ENCODE measurements at regions not wholly inside any gene's neighbourhood (a gene's known extent, or its start where the extent isn't known, plus 50 kb on each side); places are given as distances from the start of the nearest gene placed in this dataset.
"Not testable (repeated sequence)": the region's sequence is repeated elsewhere in the genome, so short reads cannot be mapped to it uniquely, and the experiment has no call there.

- no peaks in the 10 kb centered on the region for H3K9me2 ChIP-seq (ENCODE audit: insufficient read depth)
- no peaks in the 10 kb centered on the region for H3K36me3 Mint-ChIP-seq (ENCODE audit: low read depth)
- no peak for DNase-seq (ENCODE audit: low spot score)
- no peak overlapping the region for H3K4me3 Mint-ChIP-seq
- no peak for ATAC-seq
- H4K20me1 ChIP-seq (replicated peaks; ENCODE audit: insufficient read depth), result no peaks in the 10 kb centered on the region
- no peaks in the 10 kb centered on the region for H3F3A ChIP-seq (replicated peaks; ENCODE audit: low read depth)
- peaks cover 7% of the 10 kb centered on the region; the same call in 2 of the 3 replicates for H3K4me1 Mint-ChIP-seq
- no peaks in the 10 kb centered on the region for H3K27me3 Mint-ChIP-seq (ENCODE audit: insufficient read depth, low read depth, poor library complexity)
- H3K9me3 Mint-ChIP-seq, result no peaks in the 10 kb centered on the region; the same call in 2 of the 3 replicates
- no peaks in the 10 kb centered on the region for H3K36me3 ChIP-seq (ENCODE audit: insufficient read depth)
- H3K79me2 ChIP-seq (replicated peaks; ENCODE audit: insufficient read depth), result no peaks in the 10 kb centered on the region
- H3K27me3 ChIP-seq (ENCODE audit: insufficient read depth), result no peaks in the 10 kb centered on the region
- H3K4me3 ChIP-seq, result no peak overlapping the region
- no peak for TF ChIP-seq POLR2AphosphoS5 (IDR thresholded peaks at IDR 0.05; ENCODE audit: low read depth)
- no peak for TF ChIP-seq REST (IDR thresholded peaks at IDR 0.05; ENCODE audit: unreplicated experiment)
- H3K27ac ChIP-seq (ENCODE audit: low read depth), result no peak overlapping the region
- H3K4me1 ChIP-seq (ENCODE audit: insufficient read depth), result no peaks in the 10 kb centered on the region
- H2AFZ ChIP-seq, result no peak overlapping the region
- H3K27ac Mint-ChIP-seq, result no peak overlapping the region
- no peak overlapping the region for H3K4me2 ChIP-seq
Observed at GRCh38 chr7:125424721-125425120, 495.1 kb upstream of the POT1 start.

- H3F3A ChIP-seq (replicated peaks; ENCODE audit: low read depth), result no peaks in the 10 kb centered on the region
- no peak overlapping the region for H3K4me3 ChIP-seq
- ATAC-seq, result no peak
- H3K36me3 ChIP-seq (ENCODE audit: insufficient read depth), result no peaks in the 10 kb centered on the region
- H3K9me2 ChIP-seq (ENCODE audit: insufficient read depth), result no peaks in the 10 kb centered on the region
- H3K9me3 Mint-ChIP-seq, result no peaks in the 10 kb centered on the region; the same call in 2 of the 3 replicates
- H4K20me1 ChIP-seq (replicated peaks; ENCODE audit: insufficient read depth), result no peaks in the 10 kb centered on the region
- no peak overlapping the region for H2AFZ ChIP-seq
- peaks cover 7% of the 10 kb centered on the region; the same call in 2 of the 3 replicates for H3K4me1 Mint-ChIP-seq
- H3K27ac ChIP-seq (ENCODE audit: low read depth), result no peak overlapping the region
- H3K4me1 ChIP-seq (ENCODE audit: insufficient read depth), result no peaks in the 10 kb centered on the region
- no peak for DNase-seq (ENCODE audit: low spot score)
- H3K79me2 ChIP-seq (replicated peaks; ENCODE audit: insufficient read depth), result no peaks in the 10 kb centered on the region
- no peak overlapping the region for H3K4me2 ChIP-seq
- peaks cover 3% of the 10 kb centered on the region for H3K27me3 Mint-ChIP-seq (ENCODE audit: insufficient read depth, low read depth, poor library complexity)
- H3K27me3 ChIP-seq (ENCODE audit: insufficient read depth), result no peaks in the 10 kb centered on the region
- H3K36me3 Mint-ChIP-seq (ENCODE audit: low read depth), result no peaks in the 10 kb centered on the region
- no peak overlapping the region for H3K4me3 Mint-ChIP-seq
- no peak overlapping the region for H3K27ac Mint-ChIP-seq
- no peak for TF ChIP-seq JUNB (IDR thresholded peaks at IDR 0.05; ENCODE audit: unreplicated experiment)
- TF ChIP-seq ZNF114 (CRISPR knock-in tag; IDR thresholded peaks at IDR 0.05), result no peak
- no peak for TF ChIP-seq NANOG (IDR thresholded peaks at IDR 0.05; ENCODE audit: borderline replicate concordance)
Observed at GRCh38 chr7:125423458-125424155, 494.0 kb upstream of the POT1 start.

GRCh38 chr7:125421407-125421806 is 491.8 kb upstream of the POT1 start:
- H3K4me1 ChIP-seq (ENCODE audit: insufficient read depth); H3K9me2 ChIP-seq (ENCODE audit: insufficient read depth); H3K4me3 ChIP-seq; H3K27ac ChIP-seq (ENCODE audit: low read depth); H3K36me3 ChIP-seq (ENCODE audit: insufficient read depth); H3K27me3 ChIP-seq (ENCODE audit: insufficient read depth); H3K4me1 Mint-ChIP-seq; H3K27me3 Mint-ChIP-seq (ENCODE audit: insufficient read depth, low read depth, poor library complexity); ATAC-seq; H4K20me1 ChIP-seq (replicated peaks; ENCODE audit: insufficient read depth); H3F3A ChIP-seq (replicated peaks; ENCODE audit: low read depth); DNase-seq (ENCODE audit: low spot score); H3K36me3 Mint-ChIP-seq (ENCODE audit: low read depth); H3K27ac Mint-ChIP-seq; H3K4me3 Mint-ChIP-seq; H3K9me3 Mint-ChIP-seq; H3K79me2 ChIP-seq (replicated peaks; ENCODE audit: insufficient read depth); H2AFZ ChIP-seq; H3K4me2 ChIP-seq: not testable (repeated sequence)

Measured in GM23338 (cell line).